ENCODE measurements at regions not wholly inside any gene's neighbourhood (a gene's known extent, or its start where the extent isn't known, plus 50 kb on each side); places are given as distances from the start of the nearest gene placed in this dataset.

DNA sequence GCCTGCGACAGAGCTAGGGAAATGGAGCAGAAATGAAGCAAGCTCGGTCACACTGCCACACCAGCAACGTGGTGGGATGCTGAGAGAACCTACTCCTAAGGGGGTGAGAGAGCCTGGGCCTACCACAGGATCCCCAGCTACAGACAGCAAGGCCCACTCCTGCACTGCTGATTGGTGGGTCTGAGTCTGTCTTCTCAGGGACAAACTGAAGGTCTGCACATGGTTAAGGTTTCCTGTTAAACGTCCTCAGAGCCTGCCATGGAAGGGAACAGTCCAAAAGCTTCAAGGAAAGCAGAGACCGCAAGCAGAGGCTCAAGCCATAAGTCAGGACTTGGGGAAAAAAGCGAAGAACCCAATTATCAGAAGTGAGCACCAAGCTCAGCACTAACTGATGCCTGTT is 53.5 kb upstream of the MED4 start:
- H3K4me3 Mint-ChIP-seq: no peak overlapping the region
- no peak for DNase-seq
- POLR2A ChIA-PET: no interaction called here
- TF ChIP-seq, protein P1, sequence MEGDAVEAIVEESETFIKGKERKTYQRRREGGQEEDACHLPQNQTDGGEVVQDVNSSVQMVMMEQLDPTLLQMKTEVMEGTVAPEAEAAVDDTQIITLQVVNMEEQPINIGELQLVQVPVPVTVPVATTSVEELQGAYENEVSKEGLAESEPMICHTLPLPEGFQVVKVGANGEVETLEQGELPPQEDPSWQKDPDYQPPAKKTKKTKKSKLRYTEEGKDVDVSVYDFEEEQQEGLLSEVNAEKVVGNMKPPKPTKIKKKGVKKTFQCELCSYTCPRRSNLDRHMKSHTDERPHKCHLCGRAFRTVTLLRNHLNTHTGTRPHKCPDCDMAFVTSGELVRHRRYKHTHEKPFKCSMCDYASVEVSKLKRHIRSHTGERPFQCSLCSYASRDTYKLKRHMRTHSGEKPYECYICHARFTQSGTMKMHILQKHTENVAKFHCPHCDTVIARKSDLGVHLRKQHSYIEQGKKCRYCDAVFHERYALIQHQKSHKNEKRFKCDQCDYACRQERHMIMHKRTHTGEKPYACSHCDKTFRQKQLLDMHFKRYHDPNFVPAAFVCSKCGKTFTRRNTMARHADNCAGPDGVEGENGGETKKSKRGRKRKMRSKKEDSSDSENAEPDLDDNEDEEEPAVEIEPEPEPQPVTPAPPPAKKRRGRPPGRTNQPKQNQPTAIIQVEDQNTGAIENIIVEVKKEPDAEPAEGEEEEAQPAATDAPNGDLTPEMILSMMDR (IDR thresholded peaks at IDR 0.05): no peak
- intact Hi-C loops (cut with micrococcal nuclease): no loop called here
- no peaks in the 10 kb centered on the region for H3K27me3 Mint-ChIP-seq
- CTCF ChIA-PET: interaction anchor here (0.7 kb wide), 1 partner anchor 17 kb away, joined by 3 read pairs; no protein-coding TSS in a partner anchor
- H3K4me1 Mint-ChIP-seq: peaks cover 44% of the 10 kb centered on the region
- no peaks in the 10 kb centered on the region for H3K9me3 Mint-ChIP-seq
- no peak for ATAC-seq (ENCODE audit: low read depth)
- H3K27ac Mint-ChIP-seq: no peak overlapping the region
- no peaks in the 10 kb centered on the region for H3K36me3 Mint-ChIP-seq (ENCODE audit: low read depth)

DNA sequence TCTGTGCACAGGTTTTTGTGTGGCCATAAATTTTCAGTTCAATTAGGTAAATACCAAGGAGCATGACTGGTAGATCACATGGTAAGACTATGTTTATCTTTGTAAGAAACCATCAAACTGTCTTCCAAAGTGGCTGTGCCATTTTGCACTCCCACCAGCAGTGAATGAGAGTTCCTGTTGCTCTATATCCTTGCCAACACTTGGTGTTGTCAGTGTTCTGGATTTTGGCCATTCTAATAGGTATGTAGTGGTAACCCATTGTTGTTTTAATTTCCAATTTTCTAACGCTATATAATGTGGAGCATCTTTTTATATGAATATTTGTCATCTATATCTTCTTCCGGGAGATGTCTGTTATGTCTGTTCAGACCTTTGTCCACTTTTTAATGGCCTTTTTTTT is 51.7 kb upstream of the MED4 start:
- Mint-ChIP-seq H3K36me3 (ENCODE audit: low read depth) (no peaks in the 10 kb centered on the region), H3K27ac (no peak overlapping the region), H3K9me3 (no peaks in the 10 kb centered on the region), H3K4me1 (peaks cover 43% of the 10 kb centered on the region), H3K27me3 (peaks cover 2% of the 10 kb centered on the region), H3K4me3 (no peak overlapping the region)
- DNase-seq: no peak
- intact Hi-C loops (cut with micrococcal nuclease): no loop called here
- ATAC-seq (ENCODE audit: low read depth): no peak
- TF ChIP-seq, protein P1 (IDR thresholded peaks at IDR 0.05): no peak
- ChIA-PET POLR2A (no interaction called here), CTCF (no interaction called here)

DNA sequence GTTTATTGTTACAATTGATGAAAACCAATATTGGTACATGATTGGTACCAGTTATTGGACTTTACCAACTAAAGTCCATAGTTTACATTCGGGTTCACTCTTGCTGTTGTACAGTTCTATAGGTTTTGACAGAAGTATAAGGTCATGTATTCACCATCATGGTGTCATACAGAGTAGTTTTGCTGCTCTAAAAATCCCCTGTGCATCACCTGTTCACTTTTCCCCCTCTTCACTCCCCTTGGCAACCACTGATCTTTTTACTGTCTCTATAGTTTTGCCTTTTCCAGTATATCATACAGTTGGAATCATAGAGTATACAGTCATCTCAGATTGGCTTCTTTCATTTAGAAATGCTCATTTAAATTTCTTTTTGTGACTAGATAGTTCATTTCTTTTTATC is 51.2 kb upstream of the MED4 start:
- POLR2A ChIA-PET: no interaction called here
- no peak overlapping the region for H3K4me3 Mint-ChIP-seq

More for the DNA sequence above, 51.2 kb upstream of the MED4 start:
- DNase-seq: no peak
- Mint-ChIP-seq H3K27me3 (peaks cover 2% of the 10 kb centered on the region), H3K36me3 (ENCODE audit: low read depth) (no peaks in the 10 kb centered on the region), H3K9me3 (no peaks in the 10 kb centered on the region), H3K4me1 (peaks cover 38% of the 10 kb centered on the region), H3K27ac (no peak overlapping the region)
- intact Hi-C loops (cut with micrococcal nuclease): no loop called here
- no peak for ATAC-seq (ENCODE audit: low read depth)
- CTCF ChIA-PET: no interaction called here
- TF ChIP-seq, protein P1 (IDR thresholded peaks at IDR 0.05): no peak
